Nephron (organoid): ENCODE measurements at regions not wholly inside any gene's neighbourhood (a gene's known extent, or its start where the extent isn't known, plus 50 kb on each side); places are given as distances from the start of the nearest gene placed in this dataset.

Source experiments
- H3K27ac Mint-ChIP-seq, 3 experiments: 2 replicates each; pipeline ENCODE4 v1.8.0; 2020; ENCODE audit warnings: mixed read lengths in 3 of 3, mild to moderate bottlenecking in 2 of 3, moderate library complexity in 1 of 3
- H3K27me3 Mint-ChIP-seq: 2 replicates; pipeline ENCODE4 v1.8.0; 2021; ENCODE audit warnings: low read depth, mild to moderate bottlenecking, moderate library complexity, mixed read lengths
- H3K36me3 Mint-ChIP-seq: 2 replicates; pipeline ENCODE4 v1.8.0; 2020; ENCODE audit warnings: low read depth, mixed read lengths
- H3K4me1 Mint-ChIP-seq: 2 replicates; pipeline ENCODE4 v1.8.0; 2020; ENCODE audit warnings: mixed read lengths
- H3K4me3 Mint-ChIP-seq, 3 experiments: 2 replicates each; pipeline ENCODE4 v1.8.0; 2020; ENCODE audit warnings: mild to moderate bottlenecking in 3 of 3, mixed read lengths in 3 of 3, moderate library complexity in 2 of 3
- H3K9me3 Mint-ChIP-seq: 2 replicates; pipeline ENCODE4 v1.8.0; 2020; ENCODE audit warnings: mixed read lengths
- TF ChIP-seq, protein P1 (sequence below), 3 experiments: fragments of 200-600 bp; sonication (generic); IDR thresholded peaks; one replicate each; pipeline ENCODE4 v1.5.0; 2021; ENCODE audit warnings: antibody characterized with exemption in 3 of 3; ENCODE audit not compliant: unreplicated experiment in 3 of 3

DNA sequence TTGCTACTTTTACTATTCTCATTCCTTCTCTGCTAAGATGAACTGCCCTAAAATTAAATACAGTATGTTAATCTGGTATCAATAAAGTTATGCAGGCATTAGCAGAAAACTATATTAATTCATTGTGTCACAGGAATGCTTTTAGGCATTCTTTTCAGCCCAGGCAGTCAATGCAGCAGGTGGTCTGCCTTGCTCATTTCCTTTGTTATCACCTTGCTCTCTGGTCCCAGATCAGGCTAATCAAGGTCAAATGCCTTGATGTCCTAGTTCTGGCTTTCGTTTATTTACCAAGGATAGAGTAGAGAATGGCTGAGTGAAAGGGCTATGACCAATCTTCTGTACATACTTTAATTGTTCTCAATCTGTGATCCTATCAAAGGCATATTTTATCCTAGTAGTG is 1023.6 kb downstream of the TMEM182 start:
- Mint-ChIP-seq H3K36me3 (no peaks in the 10 kb centered on the region), H3K27me3 (no peaks in the 10 kb centered on the region), H3K9me3 (no peaks in the 10 kb centered on the region), H3K4me1 (peaks cover 16% of the 10 kb centered on the region), H3K4me3 (no peak overlapping the region), H3K27ac (no peak overlapping the region)
- TF ChIP-seq, protein P1, sequence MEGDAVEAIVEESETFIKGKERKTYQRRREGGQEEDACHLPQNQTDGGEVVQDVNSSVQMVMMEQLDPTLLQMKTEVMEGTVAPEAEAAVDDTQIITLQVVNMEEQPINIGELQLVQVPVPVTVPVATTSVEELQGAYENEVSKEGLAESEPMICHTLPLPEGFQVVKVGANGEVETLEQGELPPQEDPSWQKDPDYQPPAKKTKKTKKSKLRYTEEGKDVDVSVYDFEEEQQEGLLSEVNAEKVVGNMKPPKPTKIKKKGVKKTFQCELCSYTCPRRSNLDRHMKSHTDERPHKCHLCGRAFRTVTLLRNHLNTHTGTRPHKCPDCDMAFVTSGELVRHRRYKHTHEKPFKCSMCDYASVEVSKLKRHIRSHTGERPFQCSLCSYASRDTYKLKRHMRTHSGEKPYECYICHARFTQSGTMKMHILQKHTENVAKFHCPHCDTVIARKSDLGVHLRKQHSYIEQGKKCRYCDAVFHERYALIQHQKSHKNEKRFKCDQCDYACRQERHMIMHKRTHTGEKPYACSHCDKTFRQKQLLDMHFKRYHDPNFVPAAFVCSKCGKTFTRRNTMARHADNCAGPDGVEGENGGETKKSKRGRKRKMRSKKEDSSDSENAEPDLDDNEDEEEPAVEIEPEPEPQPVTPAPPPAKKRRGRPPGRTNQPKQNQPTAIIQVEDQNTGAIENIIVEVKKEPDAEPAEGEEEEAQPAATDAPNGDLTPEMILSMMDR (IDR thresholded peaks at IDR 0.05; ENCODE audit: unreplicated experiment in 3 of 3), result no peak

GRCh38 chr2:103785956-103786355 is 1024.1 kb downstream of the TMEM182 start:
- Mint-ChIP-seq H3K4me1 (peaks cover 16% of the 10 kb centered on the region), H3K27me3 (no peaks in the 10 kb centered on the region), H3K36me3 (no peaks in the 10 kb centered on the region), H3K9me3 (no peaks in the 10 kb centered on the region), H3K27ac (no peak overlapping the region), H3K4me3 (no peak overlapping the region)
- TF ChIP-seq, protein P1 (IDR thresholded peaks at IDR 0.05; ENCODE audit: unreplicated experiment in 3 of 3), result no peak

DNA sequence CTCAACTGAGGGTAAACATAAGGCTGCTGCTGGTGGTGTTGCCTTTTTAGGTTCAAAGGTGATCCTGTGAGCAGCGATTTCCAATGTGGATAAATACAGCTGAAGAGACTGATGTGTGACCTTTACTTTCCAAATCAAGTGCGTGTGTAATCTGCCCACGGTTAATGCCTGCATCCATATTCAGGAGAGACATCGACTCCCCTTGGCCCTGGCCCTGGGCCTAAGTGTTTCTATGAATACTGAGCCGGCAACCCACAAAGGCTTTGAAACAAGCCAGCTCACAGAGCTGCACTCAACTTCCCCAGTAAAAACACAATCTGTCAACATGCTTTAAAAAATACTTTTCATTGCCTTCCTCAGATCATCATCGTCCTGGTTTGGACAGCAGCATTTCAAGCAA is 1026.6 kb downstream of the TMEM182 start:
- TF ChIP-seq, protein P1 (IDR thresholded peaks at IDR 0.05; ENCODE audit: unreplicated experiment in 3 of 3), result no peak
- H3K36me3 Mint-ChIP-seq, result no peaks in the 10 kb centered on the region
- no peak overlapping the region for H3K4me3 Mint-ChIP-seq
- H3K4me1 Mint-ChIP-seq, result peaks cover 16% of the 10 kb centered on the region
- H3K27me3 Mint-ChIP-seq, result peaks cover 5% of the 10 kb centered on the region
- H3K9me3 Mint-ChIP-seq, result no peaks in the 10 kb centered on the region
- no peak overlapping the region for H3K27ac Mint-ChIP-seq

DNA sequence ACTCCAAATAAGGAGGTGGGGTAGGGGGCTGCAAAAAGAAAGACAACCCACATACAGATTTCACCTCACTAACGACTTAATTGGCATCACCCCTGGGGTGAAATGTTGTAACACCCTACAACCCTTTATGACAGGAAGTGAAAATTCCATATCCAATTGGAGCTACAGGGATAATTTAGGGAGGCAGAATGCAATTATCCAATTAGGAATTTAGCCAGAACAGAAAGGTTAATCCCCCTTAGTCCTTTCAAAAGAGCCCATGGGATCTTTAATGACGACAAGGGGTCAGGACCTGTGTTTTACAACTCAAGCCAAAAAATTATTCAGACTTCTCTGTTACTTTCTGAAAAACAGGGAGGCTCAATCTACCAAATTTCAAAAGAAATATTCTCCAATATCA is 1027.1 kb downstream of the TMEM182 start:
- Mint-ChIP-seq H3K36me3 (no peaks in the 10 kb centered on the region), H3K27ac (no peak overlapping the region), H3K4me3 (no peak overlapping the region), H3K9me3 (no peaks in the 10 kb centered on the region), H3K27me3 (peaks cover 5% of the 10 kb centered on the region), H3K4me1 (peaks cover 16% of the 10 kb centered on the region)
- TF ChIP-seq, protein P1 (IDR thresholded peaks at IDR 0.05; ENCODE audit: unreplicated experiment in 3 of 3), result no peak

DNA sequence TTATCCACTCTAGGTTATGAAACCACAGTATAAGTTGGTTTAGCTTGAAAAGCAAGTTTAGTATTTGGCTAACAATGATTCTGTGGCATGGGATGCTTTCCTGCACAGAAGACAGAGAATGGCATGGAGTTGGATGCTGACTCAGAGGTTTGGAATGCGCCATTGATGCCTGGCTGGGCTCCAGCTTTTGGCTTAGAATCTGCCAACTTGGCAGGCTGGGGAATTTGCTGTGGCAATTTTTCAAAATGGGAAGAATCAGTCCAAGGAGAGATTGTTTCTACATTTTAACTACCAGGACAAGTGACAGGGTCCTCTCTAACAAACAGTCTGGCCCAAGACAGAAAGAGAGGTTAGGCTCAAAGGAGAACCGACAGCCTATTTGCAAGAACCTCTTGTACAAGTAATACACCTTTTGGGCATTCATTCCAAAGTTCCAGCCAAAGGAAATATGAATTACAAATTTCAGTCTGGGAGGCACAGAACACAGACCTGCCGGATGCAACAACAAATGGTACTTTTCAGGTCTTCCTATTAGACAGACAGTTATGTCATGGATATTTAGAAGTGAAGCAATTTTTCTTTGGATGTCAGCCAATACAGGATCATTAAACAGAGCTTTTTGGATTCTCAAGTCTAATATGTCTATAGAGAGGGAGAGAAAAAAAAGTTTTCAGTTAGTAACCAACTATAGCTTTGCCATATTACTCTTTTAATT is 1027.7 kb downstream of the TMEM182 start:
- no peak overlapping the region for H3K27ac Mint-ChIP-seq

More for the DNA sequence above, 1027.7 kb downstream of the TMEM182 start:
- Mint-ChIP-seq H3K4me1 (peaks cover 16% of the 10 kb centered on the region), H3K27me3 (peaks cover 5% of the 10 kb centered on the region), H3K9me3 (no peaks in the 10 kb centered on the region), H3K4me3 (no peak overlapping the region), H3K36me3 (no peaks in the 10 kb centered on the region)
- TF ChIP-seq, protein P1 (IDR thresholded peaks at IDR 0.05; ENCODE audit: unreplicated experiment in 3 of 3), result no peak
